Smooth muscle cell (in vitro differentiated cells): ENCODE measurements at regions not wholly inside any gene's neighbourhood (a gene's known extent, or its start where the extent isn't known, plus 50 kb on each side); places are given as distances from the start of the nearest gene placed in this dataset.
"Not testable (repeated sequence)": the region's sequence is repeated elsewhere in the genome, so short reads cannot be mapped to it uniquely, and the experiment has no call there.

Source experiments
- DNase-seq: peaks from one replicate; lab custom pipeline; 2025; ENCODE audit not compliant: unreplicated experiment; lab: John Stamatoyannopoulos, UW
- H2AFZ ChIP-seq: fragments of 200-600 bp; sonication (generic); 2 replicates; pipeline ENCODE4 v1.6.0; 2016; ENCODE audit warnings: antibody characterized with exemption, low read depth, mild to moderate bottlenecking
- H3F3A ChIP-seq: fragments of 200-600 bp; sonication (generic); 2 replicates; pipeline ENCODE4 v1.6.0; 2017; ENCODE audit warnings: antibody characterized with exemption, low read depth
- H3K27ac ChIP-seq: fragments of 200-600 bp; sonication (generic); 2 replicates; pipeline ENCODE4 v1.5.1; 2016; ENCODE audit warnings: low read depth, mild to moderate bottlenecking
- H3K27me3 ChIP-seq: fragments of 200-600 bp; sonication (generic); 2 replicates; pipeline ENCODE4 v1.6.1; 2016; ENCODE audit warnings: low read depth, mild to moderate bottlenecking
- H3K36me3 ChIP-seq: fragments of 200-600 bp; sonication (generic); 2 replicates; pipeline ENCODE4 v1.5.1; 2016; ENCODE audit warnings: low read depth
- H3K4me1 ChIP-seq: fragments of 200-600 bp; sonication (generic); 2 replicates; pipeline ENCODE4 v1.5.1; 2016; ENCODE audit warnings: low read depth
- H3K4me2 ChIP-seq: fragments of 200-600 bp; sonication (generic); 2 replicates; pipeline ENCODE4 v1.6.0; 2016; ENCODE audit warnings: mild to moderate bottlenecking
- H3K4me3 ChIP-seq: fragments of 200-600 bp; sonication (generic); 2 replicates; pipeline ENCODE4 v1.5.1; 2016; ENCODE audit warnings: mild to moderate bottlenecking
- H3K79me2 ChIP-seq: fragments of 200-600 bp; sonication (generic); 2 replicates; pipeline ENCODE4 v1.6.0; 2016; ENCODE audit warnings: low read depth, mild to moderate bottlenecking
- H3K9ac ChIP-seq: fragments of 200-600 bp; sonication (generic); 2 replicates; pipeline ENCODE4 v1.6.0; 2016; ENCODE audit warnings: low read depth
- H3K9me3 ChIP-seq: fragments of 200-600 bp; sonication (generic); replicated peaks from 2 replicates; pipeline ENCODE4 v1.5.1; 2016; ENCODE audit warnings: low read depth
- H4K20me1 ChIP-seq: fragments of 200-600 bp; sonication (generic); 2 replicates; pipeline ENCODE4 v1.6.0; 2016; ENCODE audit warnings: low read depth
- CTCF ChIP-seq: fragments of 200-600 bp; sonication (generic); IDR thresholded peaks from 2 replicates; pipeline ENCODE4 v1.5.1; 2017; ENCODE audit warnings: borderline replicate concordance, mild to moderate bottlenecking, antibody characterized with exemption; ENCODE audit not compliant: insufficient read depth, poor library complexity, severe bottlenecking
- WGBS: methylation state at CpG from one replicate; pipeline ENCODE4 v1.1.7; 2016; ENCODE audit warnings: low lambda C conversion rate; 5-methylcytosine and 5-hydroxymethylcytosine counted together

GRCh38 chr1:29921741-29922140 is 685.4 kb downstream of the PTPRU start:
- no peak overlapping the region for H3K9ac ChIP-seq
- no peak overlapping the region for H2AFZ ChIP-seq
- H3K4me1 ChIP-seq: no peaks in the 10 kb centered on the region
- H4K20me1 ChIP-seq: no peaks in the 10 kb centered on the region
- no peak overlapping the region for H3K4me2 ChIP-seq
- TF ChIP-seq CTCF: no peak
- H3K9me3 ChIP-seq: no peaks in the 10 kb centered on the region
- no peak overlapping the region for H3K4me3 ChIP-seq
- DNase-seq: no peak
- WGBS: 83% methylated on average over 2 of the region's 2 CpGs
- H3K36me3 ChIP-seq: no peaks in the 10 kb centered on the region
- H3K27me3 ChIP-seq: peaks cover 5% of the 10 kb centered on the region
- no peaks in the 10 kb centered on the region for H3K79me2 ChIP-seq
- no peak overlapping the region for H3K27ac ChIP-seq
- H3F3A ChIP-seq: no peaks in the 10 kb centered on the region

GRCh38 chr1:29920784-29921183 is 684.5 kb downstream of the PTPRU start:
- DNase-seq: no peak
- WGBS: 86% methylated on average over 11 of the region's 11 CpGs

GRCh38 chr1:29920316-29920715 is 684.0 kb downstream of the PTPRU start:
- Histone ChIP-seq H3K79me2 (no peaks in the 10 kb centered on the region), H3K27me3 (peaks cover 5% of the 10 kb centered on the region), H4K20me1 (no peaks in the 10 kb centered on the region), H3K4me1 (no peaks in the 10 kb centered on the region), H2AFZ (no peak overlapping the region), H3K36me3 (no peaks in the 10 kb centered on the region), H3K9me3 (no peaks in the 10 kb centered on the region), H3K27ac (no peak overlapping the region), H3F3A (no peaks in the 10 kb centered on the region), H3K4me3 (no peak overlapping the region), H3K4me2 (no peak overlapping the region), H3K9ac (no peak overlapping the region)
- WGBS: 89% methylated on average over 9 of the region's 9 CpGs
- DNase-seq: no peak
- no peak for TF ChIP-seq CTCF

More at GRCh38 chr1:29920784-29921183, 684.5 kb downstream of the PTPRU start:
- peaks cover 5% of the 10 kb centered on the region for H3K27me3 ChIP-seq
- H3K27ac ChIP-seq: no peak overlapping the region
- no peaks in the 10 kb centered on the region for H3K4me1 ChIP-seq
- no peaks in the 10 kb centered on the region for H3K79me2 ChIP-seq
- no peaks in the 10 kb centered on the region for H3K9me3 ChIP-seq
- no peaks in the 10 kb centered on the region for H3F3A ChIP-seq
- no peak for TF ChIP-seq CTCF
- no peaks in the 10 kb centered on the region for H4K20me1 ChIP-seq
- H2AFZ ChIP-seq: no peak overlapping the region
- no peak overlapping the region for H3K9ac ChIP-seq
- no peak overlapping the region for H3K4me3 ChIP-seq
- no peak overlapping the region for H3K4me2 ChIP-seq
- no peaks in the 10 kb centered on the region for H3K36me3 ChIP-seq

- DNase-seq, H3K9me3 ChIP-seq: not testable (repeated sequence)
- 90% methylated on average over 7 of the region's 7 CpGs for WGBS
Measured at GRCh38 chr1:29919041-29919440, 682.7 kb downstream of the PTPRU start.

More at GRCh38 chr1:29919041-29919440, 682.7 kb downstream of the PTPRU start:
- not testable (repeated sequence) for H3K27ac ChIP-seq, H3K36me3 ChIP-seq, H2AFZ ChIP-seq, H3K79me2 ChIP-seq, H3K9ac ChIP-seq, H4K20me1 ChIP-seq, H3K4me2 ChIP-seq, H3K4me1 ChIP-seq, H3F3A ChIP-seq, H3K4me3 ChIP-seq, H3K27me3 ChIP-seq
